ENCODE measurements at regions not wholly inside any gene's neighbourhood (a gene's known extent, or its start where the extent isn't known, plus 50 kb on each side); places are given as distances from the start of the nearest gene placed in this dataset.

DNA sequence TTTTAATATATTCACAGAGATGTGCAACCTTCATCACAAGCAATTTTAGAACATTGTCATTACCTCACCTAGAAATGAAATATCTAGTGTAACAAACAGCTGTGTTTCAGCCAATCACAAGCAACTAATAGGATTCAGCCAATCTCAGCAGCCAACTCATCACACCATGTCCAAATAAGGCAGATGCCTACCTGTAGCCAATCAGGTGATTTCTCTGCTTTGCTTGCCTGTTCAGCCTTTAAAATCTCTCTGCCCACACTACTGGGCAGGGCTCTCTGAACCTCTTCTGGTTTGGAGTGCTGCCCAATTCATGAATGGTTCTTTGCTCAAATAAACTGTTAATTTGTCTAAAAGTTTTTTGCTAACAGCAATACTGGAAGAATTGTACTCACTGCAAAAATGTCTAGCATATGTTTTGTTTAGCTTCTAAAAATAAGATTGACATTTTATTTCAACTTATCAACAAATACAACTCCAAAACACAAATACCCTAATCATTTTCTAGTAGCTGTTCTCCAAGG lies 52.4 kb upstream of the IGFBP7 start:
- TF ChIP-seq ZNF565 (CRISPR knock-in tag; conservative IDR thresholded peaks at IDR 0.05; ENCODE audit: low read depth), result no peak
- no peak for TF ChIP-seq TCF4 (CRISPR knock-in tag; IDR thresholded peaks at IDR 0.05; ENCODE audit: borderline replicate concordance)
- no peak for TF ChIP-seq TOX (CRISPR knock-in tag; IDR thresholded peaks at IDR 0.05; ENCODE audit: borderline replicate concordance)
- TF ChIP-seq, protein P1, sequence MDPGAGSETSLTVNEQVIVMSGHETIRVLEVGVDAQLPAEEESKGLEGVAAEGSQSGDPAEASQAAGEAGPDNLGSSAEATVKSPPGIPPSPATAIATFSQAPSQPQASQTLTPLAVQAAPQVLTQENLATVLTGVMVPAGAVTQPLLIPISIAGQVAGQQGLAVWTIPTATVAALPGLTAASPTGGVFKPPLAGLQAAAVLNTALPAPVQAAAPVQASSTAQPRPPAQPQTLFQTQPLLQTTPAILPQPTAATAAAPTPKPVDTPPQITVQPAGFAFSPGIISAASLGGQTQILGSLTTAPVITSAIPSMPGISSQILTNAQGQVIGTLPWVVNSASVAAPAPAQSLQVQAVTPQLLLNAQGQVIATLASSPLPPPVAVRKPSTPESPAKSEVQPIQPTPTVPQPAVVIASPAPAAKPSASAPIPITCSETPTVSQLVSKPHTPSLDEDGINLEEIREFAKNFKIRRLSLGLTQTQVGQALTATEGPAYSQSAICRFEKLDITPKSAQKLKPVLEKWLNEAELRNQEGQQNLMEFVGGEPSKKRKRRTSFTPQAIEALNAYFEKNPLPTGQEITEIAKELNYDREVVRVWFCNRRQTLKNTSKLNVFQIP (CRISPR knock-in tag; IDR thresholded peaks at IDR 0.05; ENCODE audit: borderline replicate concordance, low read depth), result no peak
- no peak for TF ChIP-seq BACH2 (CRISPR knock-in tag; IDR thresholded peaks at IDR 0.05; ENCODE audit: borderline replicate concordance)
- TF ChIP-seq ISL1 (CRISPR knock-in tag; IDR thresholded peaks at IDR 0.05), result no peak
- TF ChIP-seq ZNF8 (CRISPR knock-in tag; IDR thresholded peaks at IDR 0.05), result no peak
- no peak for TF ChIP-seq ESRRG (CRISPR knock-in tag; IDR thresholded peaks at IDR 0.05)
- no peak for TF ChIP-seq ZFP3 (CRISPR knock-in tag; IDR thresholded peaks at IDR 0.05)
- TF ChIP-seq GLIS3 (CRISPR knock-in tag; IDR thresholded peaks at IDR 0.05), result no peak
- TF ChIP-seq ZC3H10 (CRISPR knock-in tag; IDR thresholded peaks at IDR 0.05), result no peak
- TF ChIP-seq OSR1 (CRISPR knock-in tag; IDR thresholded peaks at IDR 0.05), result no peak
- TF ChIP-seq SNAI2 (CRISPR knock-in tag; IDR thresholded peaks at IDR 0.05), result no peak
- TF ChIP-seq, protein P2, sequence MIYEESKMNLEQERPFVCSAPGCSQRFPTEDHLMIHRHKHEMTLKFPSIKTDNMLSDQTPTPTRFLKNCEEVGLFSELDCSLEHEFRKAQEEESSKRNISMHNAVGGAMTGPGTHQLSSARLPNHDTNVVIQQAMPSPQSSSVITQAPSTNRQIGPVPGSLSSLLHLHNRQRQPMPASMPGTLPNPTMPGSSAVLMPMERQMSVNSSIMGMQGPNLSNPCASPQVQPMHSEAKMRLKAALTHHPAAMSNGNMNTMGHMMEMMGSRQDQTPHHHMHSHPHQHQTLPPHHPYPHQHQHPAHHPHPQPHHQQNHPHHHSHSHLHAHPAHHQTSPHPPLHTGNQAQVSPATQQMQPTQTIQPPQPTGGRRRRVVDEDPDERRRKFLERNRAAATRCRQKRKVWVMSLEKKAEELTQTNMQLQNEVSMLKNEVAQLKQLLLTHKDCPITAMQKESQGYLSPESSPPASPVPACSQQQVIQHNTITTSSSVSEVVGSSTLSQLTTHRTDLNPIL (CRISPR knock-in tag; IDR thresholded peaks at IDR 0.05; ENCODE audit: low read depth), result no peak
- TF ChIP-seq RARB (CRISPR knock-in tag; IDR thresholded peaks at IDR 0.05), result no peak
- no peak for ATAC-seq

Measured in SK-N-SH treated with all-trans-retinoic acid at 6 μM for 48 hours (cell line).